ENCODE measurements at regions not wholly inside any gene's neighbourhood (a gene's known extent, or its start where the extent isn't known, plus 50 kb on each side); places are given as distances from the start of the nearest gene placed in this dataset.

GRCh38 chr2:181307203-181307991 lies 149.8 kb upstream of the ITGA4 start:
- no peaks in the 10 kb centered on the region for H4K20me1 ChIP-seq (ENCODE audit: low read depth)
- no peaks in the 10 kb centered on the region for H3K79me2 ChIP-seq (ENCODE audit: low read depth)
- Mint-ChIP-seq H3K4me3 (no peak overlapping the region), H3K4me1 (peaks cover 17% of the 10 kb centered on the region), H3K27ac (no peak overlapping the region), H3K9me3 (no peaks in the 10 kb centered on the region), H3K36me3 (no peaks in the 10 kb centered on the region), H3K27me3 (ENCODE audit: insufficient read depth, low read depth) (peaks cover 4% of the 10 kb centered on the region)
- H3K4me3 ChIP-seq, result no peak overlapping the region
- H2AFZ ChIP-seq (replicated peaks), result no peak overlapping the region
- H3K9ac ChIP-seq, result no peak overlapping the region
- no peak overlapping the region for H3K27ac ChIP-seq
- no peak for TF ChIP-seq EZH2phosphoT487 (IDR thresholded peaks at IDR 0.05)
- no peak for TF ChIP-seq EZH2 (IDR thresholded peaks at IDR 0.05)
- TF ChIP-seq CTCF (IDR thresholded peaks at IDR 0.05), result no peak
- no peak for DNase-seq (ENCODE audit: low spot score)
- no peaks in the 10 kb centered on the region for H3K27me3 ChIP-seq
- H3K4me1 ChIP-seq, result no peaks in the 10 kb centered on the region
- H3K36me3 ChIP-seq, result no peaks in the 10 kb centered on the region
- no peak overlapping the region for H3K4me2 ChIP-seq
- no peaks in the 10 kb centered on the region for H3K9me3 ChIP-seq (ENCODE audit: low read depth)
- H3F3A ChIP-seq (ENCODE audit: low read depth), result no peaks in the 10 kb centered on the region

- Mint-ChIP-seq H3K4me3 (no peak overlapping the region), H3K4me1 (peaks cover 19% of the 10 kb centered on the region), H3K9me3 (no peaks in the 10 kb centered on the region), H3K36me3 (no peaks in the 10 kb centered on the region), H3K27me3 (ENCODE audit: insufficient read depth, low read depth) (peaks cover 4% of the 10 kb centered on the region), H3K27ac (no peak overlapping the region)
- no peaks in the 10 kb centered on the region for H4K20me1 ChIP-seq (ENCODE audit: low read depth)
- no peaks in the 10 kb centered on the region for H3K79me2 ChIP-seq (ENCODE audit: low read depth)
- H3K9me3 ChIP-seq (ENCODE audit: low read depth), result no peaks in the 10 kb centered on the region
- no peak for DNase-seq (ENCODE audit: low spot score)
- H3K27me3 ChIP-seq, result no peaks in the 10 kb centered on the region
- no peaks in the 10 kb centered on the region for H3F3A ChIP-seq (ENCODE audit: low read depth)
- no peaks in the 10 kb centered on the region for H3K36me3 ChIP-seq
- no peak overlapping the region for H2AFZ ChIP-seq (replicated peaks)
- H3K9ac ChIP-seq, result no peak overlapping the region
- H3K4me3 ChIP-seq, result no peak overlapping the region
- peaks cover 3% of the 10 kb centered on the region for H3K4me1 ChIP-seq
- H3K4me2 ChIP-seq, result no peak overlapping the region
- TF ChIP-seq EZH2 (IDR thresholded peaks at IDR 0.05) (no peak), CTCF (IDR thresholded peaks at IDR 0.05) (no peak), EZH2phosphoT487 (IDR thresholded peaks at IDR 0.05) (no peak)
- H3K27ac ChIP-seq, result no peak overlapping the region
Measured at GRCh38 chr2:181308766-181309515, 148.2 kb upstream of the ITGA4 start.

GRCh38 chr2:181309586-181309985 lies 147.6 kb upstream of the ITGA4 start:
- H3K79me2 ChIP-seq (ENCODE audit: low read depth), result no peaks in the 10 kb centered on the region
- no peak for TF ChIP-seq EZH2 (IDR thresholded peaks at IDR 0.05)

GRCh38 chr2:181310967-181311366 lies 146.2 kb upstream of the ITGA4 start:
- DNase-seq (ENCODE audit: low spot score), result no peak
- Mint-ChIP-seq H3K4me3 (no peak overlapping the region), H3K9me3 (no peaks in the 10 kb centered on the region), H3K4me1 (peaks cover 12% of the 10 kb centered on the region), H3K36me3 (no peaks in the 10 kb centered on the region), H3K27ac (no peak overlapping the region), H3K27me3 (ENCODE audit: insufficient read depth, low read depth) (peaks cover 4% of the 10 kb centered on the region)
- Histone ChIP-seq H3K9ac (no peak overlapping the region), H3K4me2 (no peak overlapping the region), H3K27ac (no peak overlapping the region), H3K79me2 (ENCODE audit: low read depth) (no peaks in the 10 kb centered on the region), H4K20me1 (ENCODE audit: low read depth) (no peaks in the 10 kb centered on the region), H3K36me3 (no peaks in the 10 kb centered on the region), H2AFZ (replicated peaks) (no peak overlapping the region), H3K4me1 (peaks cover 9% of the 10 kb centered on the region), H3K9me3 (ENCODE audit: low read depth) (no peaks in the 10 kb centered on the region), H3K27me3 (no peaks in the 10 kb centered on the region), H3K4me3 (no peak overlapping the region), H3F3A (ENCODE audit: low read depth) (no peaks in the 10 kb centered on the region)
- TF ChIP-seq CTCF (IDR thresholded peaks at IDR 0.05) (no peak), EZH2phosphoT487 (IDR thresholded peaks at IDR 0.05) (no peak), EZH2 (IDR thresholded peaks at IDR 0.05) (no peak)

More at GRCh38 chr2:181309586-181309985, 147.6 kb upstream of the ITGA4 start:
- Histone ChIP-seq H3K27me3 (no peaks in the 10 kb centered on the region), H3K9ac (no peak overlapping the region), H4K20me1 (ENCODE audit: low read depth) (no peaks in the 10 kb centered on the region), H3K4me2 (no peak overlapping the region), H3K4me1 (peaks cover 9% of the 10 kb centered on the region), H3F3A (ENCODE audit: low read depth) (no peaks in the 10 kb centered on the region), H3K9me3 (ENCODE audit: low read depth) (no peaks in the 10 kb centered on the region), H3K4me3 (no peak overlapping the region), H2AFZ (replicated peaks) (no peak overlapping the region), H3K27ac (no peak overlapping the region), H3K36me3 (no peaks in the 10 kb centered on the region)
- no peaks in the 10 kb centered on the region for H3K9me3 Mint-ChIP-seq
- H3K27ac Mint-ChIP-seq, result no peak overlapping the region
- H3K4me1 Mint-ChIP-seq, result peaks cover 21% of the 10 kb centered on the region
- H3K36me3 Mint-ChIP-seq, result no peaks in the 10 kb centered on the region
- no peak for DNase-seq (ENCODE audit: low spot score)
- H3K4me3 Mint-ChIP-seq, result no peak overlapping the region
- H3K27me3 Mint-ChIP-seq (ENCODE audit: insufficient read depth, low read depth), result peaks cover 4% of the 10 kb centered on the region

Data from neural progenitor cell (in vitro differentiated cells).